HepG2 (cell line): ENCODE measurements at regions not wholly inside any gene's neighbourhood (a gene's known extent, or its start where the extent isn't known, plus 50 kb on each side); places are given as distances from the start of the nearest gene placed in this dataset.

Experiments used
- ATAC-seq: fragments of 200-7000 bp; cut with Tn5 transposase; 3 replicates; pipeline ENCODE4 v1.9.1; 2020; ENCODE audit warnings: mild to moderate bottlenecking, moderate library complexity
- BruUV-seq: library from RNA; stranded (reverse); fragments of 400-500 nt; replicated peaks from 2 replicates; lab custom pipeline; 2021; lab: Mats Ljungman, UMichigan
- CTCF ChIA-PET: fragments of 300-600 bp; formaldehyde crosslinking; extraction: SDS; loops from one replicate; lab custom pipeline; 2021; ENCODE audit warnings: low total read pairs, inconsistent platforms, low intra/inter-chr PET ratio; lab: Yijun Ruan, JAX
- POLR2A ChIA-PET: fragments of 350-600 bp; sonication (Branson Sonifier 250); formaldehyde crosslinking; loops from one replicate; lab custom pipeline; 2020; ENCODE audit warnings: antibody characterized with exemption, inconsistent platforms; lab: Yijun Ruan, JAX
- DNase-seq: peaks from one replicate; pipeline ENCODE4 v3.0.0-alpha.2; 2015; ENCODE audit warnings: low spot score
- FAIRE-seq: peaks from 3 replicates; lab custom pipeline; 2011; peaks lifted over from hg19 to GRCh38; lab: Jason Lieb, UNC
- H2AFZ ChIP-seq: one replicate; pipeline ENCODE4 v1.6.1; 2011; ENCODE audit warnings: low read length, inconsistent platforms
- H3K27ac ChIP-seq: fragments of 300-600 bp; 3 replicates; pipeline ENCODE4 v1.8.0; 2011; ENCODE audit warnings: mixed run types, mild to moderate bottlenecking, mixed read lengths, low read length, inconsistent platforms; ENCODE audit not compliant: insufficient read depth; ENCODE audit errors: extremely low read length
- H3K27me3 ChIP-seq, 2 experiments: fragments of 200-600 bp in 1 of 2; 2 replicates in 1 of 2; 3 replicates in 1 of 2; pipeline versions ENCODE4 v1.6.0 to v1.8.0; 2011; ENCODE audit warnings: low read length in 2 of 2, mild to moderate bottlenecking in 2 of 2, moderate library complexity in 2 of 2, inconsistent platforms in 1 of 2; ENCODE audit not compliant: insufficient read depth in 2 of 2, control insufficient read depth in 1 of 2
- H3K36me3 ChIP-seq, 2 experiments: fragments of 200-600 bp in 1 of 2; replicated peaks in 1 of 2; 2 replicates in 1 of 2; 3 replicates in 1 of 2; pipeline versions ENCODE4 v1.5.1 to v1.8.0; 2011; ENCODE audit warnings: low read length in 2 of 2, inconsistent platforms in 1 of 2; ENCODE audit not compliant: insufficient read depth in 2 of 2, control insufficient read depth in 1 of 2
- H3K4me1 ChIP-seq: 2 replicates; pipeline ENCODE4 v1.5.1; 2012; ENCODE audit warnings: low read length, inconsistent platforms; ENCODE audit not compliant: insufficient read depth
- H3K4me2 ChIP-seq: 2 replicates; pipeline ENCODE4 v1.6.0; 2011; ENCODE audit warnings: low read depth, low read length, inconsistent platforms
- H3K4me3 ChIP-seq, 3 experiments: fragments of 200-600 bp in 1 of 3; sonication (generic), shearing (Covaris generic) in 1 of 3; replicated peaks in 1 of 3; 2 replicates each; pipeline ENCODE4 v1.5.1; 2011 to 2016; ENCODE audit warnings: low read length in 3 of 3, inconsistent platforms in 2 of 3, low read depth in 2 of 3, mild to moderate bottlenecking in 2 of 3, control low read depth in 1 of 3, mixed read lengths in 1 of 3; ENCODE audit not compliant: insufficient read depth in 1 of 3
- H3K79me2 ChIP-seq: one replicate; pipeline ENCODE4 v1.6.1; 2011; ENCODE audit warnings: low read length, inconsistent platforms; ENCODE audit not compliant: insufficient read depth
- H3K9ac ChIP-seq: 2 replicates; pipeline ENCODE4 v1.6.0; 2011; ENCODE audit warnings: mild to moderate bottlenecking, low read depth, low read length, inconsistent platforms; ENCODE audit not compliant: insufficient read depth
- H3K9me3 ChIP-seq: 2 replicates; pipeline ENCODE4 v1.5.1; 2012; ENCODE audit warnings: mild to moderate bottlenecking, low read length
- H4K20me1 ChIP-seq: 2 replicates; pipeline ENCODE4 v1.6.0; 2011; ENCODE audit warnings: inconsistent platforms, mild to moderate bottlenecking, low read length, moderate library complexity; ENCODE audit not compliant: insufficient read depth
- ARNT ChIP-seq: fragments of 450-650 bp; IDR thresholded peaks from 2 replicates; pipeline ENCODE4 v1.6.1; 2017
- ATRX ChIP-seq: sonication (generic); formaldehyde crosslinking; IDR thresholded peaks from 2 replicates; pipeline ENCODE4 v1.4.0; 2020; ENCODE audit warnings: missing genetic modification reagents, borderline replicate concordance
- DPF2 ChIP-seq: sonication (generic); formaldehyde crosslinking; IDR thresholded peaks from 2 replicates; pipeline ENCODE4 v1.4.0; 2020; ENCODE audit warnings: mild to moderate bottlenecking, low read depth, missing genetic modification reagents, borderline replicate concordance
- FOXA3 ChIP-seq: IDR thresholded peaks from 2 replicates; pipeline ENCODE4 v1.6.1; 2016; ENCODE audit warnings: missing genetic modification reagents, missing compliant biosample characterization
- GABPB1 ChIP-seq: IDR thresholded peaks from 2 replicates; pipeline ENCODE4 v1.6.1; 2016; ENCODE audit warnings: mild to moderate bottlenecking, missing genetic modification reagents, moderate library complexity, missing compliant biosample characterization
- GLMP ChIP-seq: sonication (generic); formaldehyde crosslinking; IDR thresholded peaks from 2 replicates; pipeline ENCODE4 v1.9.0; 2021; ENCODE audit warnings: missing genetic modification reagents, mild to moderate bottlenecking, borderline replicate concordance
- HNF4G ChIP-seq, 2 experiments: sonication (generic) in 1 of 2; formaldehyde crosslinking in 1 of 2; IDR thresholded peaks; 2 replicates each; pipeline versions ENCODE4 v1.4.0 to v1.6.1; 2011 to 2020; ENCODE audit warnings: borderline replicate concordance in 2 of 2, low read depth in 2 of 2, mild to moderate bottlenecking in 2 of 2, low read length in 1 of 2, missing genetic modification reagents in 1 of 2, moderate library complexity in 1 of 2
- ISL2 ChIP-seq: sonication (generic); formaldehyde crosslinking; IDR thresholded peaks from 2 replicates; pipeline ENCODE4 v1.5.0; 2020; ENCODE audit warnings: missing genetic modification reagents
- MAFK ChIP-seq, 2 experiments: IDR thresholded peaks in 1 of 2; conservative IDR thresholded peaks in 1 of 2; 2 replicates each; pipeline ENCODE4 v1.6.1; 2011; ENCODE audit warnings: improper control_type of control experiment in 2 of 2, low read length in 2 of 2
- MAX ChIP-seq: IDR thresholded peaks from 2 replicates; pipeline ENCODE4 v1.6.1; 2012; ENCODE audit warnings: inconsistent platforms
- MLXIP ChIP-seq: sonication (generic); formaldehyde crosslinking; IDR thresholded peaks from 2 replicates; pipeline ENCODE4 v1.9.0; 2021; ENCODE audit warnings: missing genetic modification reagents, borderline replicate concordance
- NCOA1 ChIP-seq: sonication (generic); formaldehyde crosslinking; IDR thresholded peaks from 2 replicates; pipeline ENCODE4 v1.9.0; 2021; ENCODE audit warnings: missing genetic modification reagents
- PAX8 ChIP-seq: sonication (generic); formaldehyde crosslinking; IDR thresholded peaks from 2 replicates; pipeline ENCODE4 v1.8.0; 2022; ENCODE audit warnings: mild to moderate bottlenecking, missing genetic modification reagents, borderline replicate concordance
- SKI ChIP-seq: fragments of 450-650 bp; IDR thresholded peaks from one replicate; pipeline ENCODE4 v1.6.1; 2018; ENCODE audit warnings: mild to moderate bottlenecking; ENCODE audit not compliant: partially characterized antibody
- ZFP41 ChIP-seq: sonication (generic); formaldehyde crosslinking; IDR thresholded peaks from 2 replicates; pipeline ENCODE4 v1.4.0; 2020; ENCODE audit warnings: mild to moderate bottlenecking, missing genetic modification reagents, borderline replicate concordance
- ZSCAN9 ChIP-seq: IDR thresholded peaks from 2 replicates; pipeline ENCODE4 v1.6.1; 2016; ENCODE audit warnings: borderline replicate concordance
- WGBS: methylation state at CpG from one replicate; pipeline ENCODE4 v1.1.6; 2017; ENCODE audit warnings: low lambda C conversion rate; 5-methylcytosine and 5-hydroxymethylcytosine counted together
- in situ Hi-C: cut with HindIII; loops from 2 replicates; pipeline ENCODE4 v1.10.0; 2017; ENCODE audit warnings: low pct_unique_long_range_greater_than_20kb; ENCODE audit not compliant: extremely low pct_ligation_motif_present
- intact Hi-C: fragments of 100-400 bp; cut with micrococcal nuclease; formaldehyde crosslinking; loops from one replicate; pipeline ENCODE4 v1.10.0; 2022; ENCODE audit not compliant: unreplicated experiment

GRCh38 chr2:52454962-52455361, 1312.6 kb upstream of the CHAC2 start:
- Histone ChIP-seq H2AFZ (no peak overlapping the region), H3K79me2 (no peaks in the 10 kb centered on the region), H3K36me3 (no peaks in the 10 kb centered on the region), H3K27ac (no peak overlapping the region), H3K9ac (no peak overlapping the region), H4K20me1 (no peaks in the 10 kb centered on the region), H3K9me3 (peaks cover 29% of the 10 kb centered on the region), H3K4me3 (no peak overlapping the region), H3K4me1 (no peaks in the 10 kb centered on the region), H3K4me2 (no peak overlapping the region), H3K27me3 (no peaks in the 10 kb centered on the region)
- no peak for TF ChIP-seq PAX8 (CRISPR knock-in tag)
- no peak for TF ChIP-seq GABPB1 (CRISPR knock-in tag)
- no peak for TF ChIP-seq DPF2 (CRISPR knock-in tag)
- no peak for TF ChIP-seq ISL2
- TF ChIP-seq MAFK (conservative IDR thresholded peaks at IDR 0.05 in 1 of 2, IDR thresholded peaks at IDR 0.05 in 1 of 2; ENCODE audit: low read length in 2 of 2), result 0 out of 4 replicates have a peak, but pooled peaks of 1 of the 2 experiments have one; percentile 26
- intact Hi-C loops, result no loop called here
- POLR2A ChIA-PET, result no interaction called here
- CTCF ChIA-PET, result no interaction called here
- FAIRE-seq (no peak), ATAC-seq (no peak), DNase-seq (no peak)
- in situ Hi-C loops, result no loop called here
- no TSS peak for BruUV-seq

- BruUV-seq, result no TSS peak
- WGBS, result 38% methylated on average over 4 of the region's 4 CpGs
- TF ChIP-seq ATRX (CRISPR knock-in tag) (no peak), ZFP41 (CRISPR knock-in tag) (no peak), FOXA3 (no peak), GLMP (CRISPR knock-in tag) (no peak), NCOA1 (no peak), ARNT (no peak), HNF4G (IDR thresholded peaks at IDR 0.05; ENCODE audit: borderline replicate concordance, low read depth, low read length) (no peak), HNF4G (CRISPR knock-in tag; IDR thresholded peaks at IDR 0.05; ENCODE audit: borderline replicate concordance, low read depth) (no peak), MAX (no peak), SKI (no peak), ZSCAN9 (CRISPR knock-in tag) (no peak), MLXIP (CRISPR knock-in tag) (no peak)
Observed at GRCh38 chr2:52452201-52452600, 1315.4 kb upstream of the CHAC2 start.

More at GRCh38 chr2:52452201-52452600, 1315.4 kb upstream of the CHAC2 start:
- intact Hi-C loops, result no loop called here
- Histone ChIP-seq H2AFZ (no peak overlapping the region), H3K79me2 (no peaks in the 10 kb centered on the region), H3K9ac (no peak overlapping the region), H3K36me3 (no peaks in the 10 kb centered on the region), H3K4me2 (no peak overlapping the region), H3K27me3 (no peaks in the 10 kb centered on the region), H3K4me3 (no peak overlapping the region), H3K9me3 (peaks cover 27% of the 10 kb centered on the region), H3K27ac (no peak overlapping the region), H4K20me1 (no peaks in the 10 kb centered on the region), H3K4me1 (no peaks in the 10 kb centered on the region)
- ChIA-PET POLR2A (no interaction called here), CTCF (no interaction called here)
- in situ Hi-C loops, result no loop called here
- FAIRE-seq, result no peak
- no peak for ATAC-seq
- no peak for DNase-seq
